ENCODE measurements at regions not wholly inside any gene's neighbourhood (a gene's known extent, or its start where the extent isn't known, plus 50 kb on each side); places are given as distances from the start of the nearest gene placed in this dataset.

GRCh38 chr2:39608686-39609441, 56.9 kb upstream of the TMEM178A start:
- Histone ChIP-seq H3K4me1 (ENCODE audit: control insufficient read depth in 2 of 2, insufficient read depth in 2 of 2, low read length in 2 of 2) (no peaks in the 10 kb centered on the region), H3K36me3 (ENCODE audit: control insufficient read depth in 2 of 2, insufficient read depth in 2 of 2, low read length in 1 of 2) (no peaks in the 10 kb centered on the region), H3K27me3 (ENCODE audit: control insufficient read depth in 2 of 2, insufficient read depth in 1 of 2, low read length in 1 of 2) (no peaks in the 10 kb centered on the region), H3K27ac (ENCODE audit: low read depth in 1 of 2, low read length in 1 of 2) (no peak overlapping the region), H3K4me3 (ENCODE audit: low read length in 2 of 2) (no peak overlapping the region), H3K9me3 (ENCODE audit: control insufficient read depth in 2 of 2, insufficient read depth in 1 of 2, low read length in 1 of 2) (no peaks in the 10 kb centered on the region)
- 93% methylated on average over 6 of the region's 6 CpGs for WGBS
- no peak for DNase-seq (ENCODE audit: low read depth in 6 of 9, low spot score in 9 of 9)

- DNase-seq (ENCODE audit: low read depth in 6 of 9, low spot score in 9 of 9) = no peak
- Histone ChIP-seq H3K27me3 (ENCODE audit: control insufficient read depth in 2 of 2, insufficient read depth in 1 of 2, low read length in 1 of 2) (no peaks in the 10 kb centered on the region), H3K4me3 (ENCODE audit: low read length in 2 of 2) (no peak overlapping the region), H3K27ac (ENCODE audit: low read depth in 1 of 2, low read length in 1 of 2) (no peak overlapping the region), H3K36me3 (ENCODE audit: control insufficient read depth in 2 of 2, insufficient read depth in 2 of 2, low read length in 1 of 2) (no peaks in the 10 kb centered on the region), H3K9me3 (ENCODE audit: control insufficient read depth in 2 of 2, insufficient read depth in 1 of 2, low read length in 1 of 2) (no peaks in the 10 kb centered on the region), H3K4me1 (ENCODE audit: control insufficient read depth in 2 of 2, insufficient read depth in 2 of 2, low read length in 2 of 2) (no peaks in the 10 kb centered on the region)
- 86% methylated on average over 2 of the region's 2 CpGs for WGBS
Observed at GRCh38 chr2:39609917-39610316, 55.8 kb upstream of the TMEM178A start.

DNA sequence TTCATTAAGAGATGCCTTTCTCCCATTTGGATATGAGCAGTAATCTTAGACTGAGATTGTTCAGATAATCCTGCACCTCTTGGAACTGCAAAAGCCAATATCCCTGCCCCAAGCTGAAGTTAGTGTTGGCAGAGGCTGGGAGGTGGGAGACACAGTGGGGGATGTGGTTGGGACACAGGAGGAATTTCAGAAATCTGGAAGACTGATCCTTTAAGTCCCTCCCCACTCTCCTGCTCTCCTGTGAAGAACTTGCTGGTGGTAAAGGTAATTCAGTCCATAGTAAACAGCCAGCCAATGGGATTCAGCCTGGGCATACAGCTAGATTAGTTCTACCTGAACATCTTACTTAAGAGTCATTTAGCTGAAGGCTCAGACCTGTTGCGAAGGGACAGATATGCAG, 50.0 kb upstream of the TMEM178A start:
- no peaks in the 10 kb centered on the region for H3K27me3 ChIP-seq (ENCODE audit: control insufficient read depth in 2 of 2, insufficient read depth in 1 of 2, low read length in 1 of 2)
- no peaks in the 10 kb centered on the region for H3K9me3 ChIP-seq (ENCODE audit: control insufficient read depth in 2 of 2, insufficient read depth in 1 of 2, low read length in 1 of 2)
- H3K4me3 ChIP-seq (ENCODE audit: low read length in 2 of 2) = no peak overlapping the region
- H3K27ac ChIP-seq (ENCODE audit: low read depth in 1 of 2, low read length in 1 of 2) = no peak overlapping the region
- no peaks in the 10 kb centered on the region for H3K36me3 ChIP-seq (ENCODE audit: control insufficient read depth in 2 of 2, insufficient read depth in 2 of 2, low read length in 1 of 2)
- DNase-seq (ENCODE audit: low read depth in 6 of 9, low spot score in 9 of 9) = no peak
- WGBS = 57% methylated on average over 1 of the region's 1 CpG
- H3K4me1 ChIP-seq (ENCODE audit: control insufficient read depth in 2 of 2, insufficient read depth in 2 of 2, low read length in 2 of 2) = no peaks in the 10 kb centered on the region

Measured in thymus (tissue), 11 donors.